GM12892 (cell line): ENCODE measurements at regions not wholly inside any gene's neighbourhood (a gene's known extent, or its start where the extent isn't known, plus 50 kb on each side); places are given as distances from the start of the nearest gene placed in this dataset.

Source experiments
- POLR2A ChIP-seq: IDR thresholded peaks from 2 replicates; pipeline ENCODE4 v1.6.1; 2011; ENCODE audit warnings: low read depth, low read length, control low read depth
- POLR2AphosphoS5 ChIP-seq: IDR thresholded peaks from 2 replicates; pipeline ENCODE4 v1.6.1; 2011; ENCODE audit warnings: low read depth, low read length, control low read depth
- TAF1 ChIP-seq: IDR thresholded peaks from 2 replicates; pipeline ENCODE4 v1.6.1; 2011; ENCODE audit warnings: low read depth, mild to moderate bottlenecking, control low read depth, low read length, borderline replicate concordance

GRCh38 chr4:90007494-90008167 is 113.0 kb downstream of the MMRN1 start:
- TF ChIP-seq POLR2A: no peak
- no peak for TF ChIP-seq TAF1
- no peak for TF ChIP-seq POLR2AphosphoS5
